ENCODE measurements at regions not wholly inside any gene's neighbourhood (a gene's known extent, or its start where the extent isn't known, plus 50 kb on each side); places are given as distances from the start of the nearest gene placed in this dataset.
A peak's percentile ranks its signal among the peaks of the same experiment; 100 is the strongest.

DNA sequence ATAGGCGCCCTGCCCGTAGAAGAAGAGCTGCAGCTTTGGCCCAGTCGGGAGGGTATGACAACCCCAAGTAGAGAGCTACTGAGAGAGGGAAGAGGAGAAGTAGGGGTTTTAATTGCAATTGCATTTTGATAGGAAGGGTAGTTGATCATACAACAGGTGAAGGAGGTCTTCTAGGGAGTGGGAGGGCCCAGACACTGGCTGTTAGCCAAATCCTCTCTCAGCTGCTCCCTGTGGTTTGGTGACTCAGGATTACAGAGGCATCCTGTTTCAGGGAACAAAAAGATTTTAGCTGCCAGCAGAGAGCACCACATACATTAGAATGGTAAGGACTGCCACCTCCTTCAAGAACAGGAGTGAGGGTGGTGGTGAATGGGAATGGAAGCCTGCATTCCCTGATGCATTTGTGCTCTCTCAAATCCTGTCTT lies 408.9 kb upstream of the THBS1 start:
- Mint-ChIP-seq H3K4me3 (no peak overlapping the region), H3K27ac (no peak overlapping the region)
- peak; percentile 20 for DNase-seq

DNA sequence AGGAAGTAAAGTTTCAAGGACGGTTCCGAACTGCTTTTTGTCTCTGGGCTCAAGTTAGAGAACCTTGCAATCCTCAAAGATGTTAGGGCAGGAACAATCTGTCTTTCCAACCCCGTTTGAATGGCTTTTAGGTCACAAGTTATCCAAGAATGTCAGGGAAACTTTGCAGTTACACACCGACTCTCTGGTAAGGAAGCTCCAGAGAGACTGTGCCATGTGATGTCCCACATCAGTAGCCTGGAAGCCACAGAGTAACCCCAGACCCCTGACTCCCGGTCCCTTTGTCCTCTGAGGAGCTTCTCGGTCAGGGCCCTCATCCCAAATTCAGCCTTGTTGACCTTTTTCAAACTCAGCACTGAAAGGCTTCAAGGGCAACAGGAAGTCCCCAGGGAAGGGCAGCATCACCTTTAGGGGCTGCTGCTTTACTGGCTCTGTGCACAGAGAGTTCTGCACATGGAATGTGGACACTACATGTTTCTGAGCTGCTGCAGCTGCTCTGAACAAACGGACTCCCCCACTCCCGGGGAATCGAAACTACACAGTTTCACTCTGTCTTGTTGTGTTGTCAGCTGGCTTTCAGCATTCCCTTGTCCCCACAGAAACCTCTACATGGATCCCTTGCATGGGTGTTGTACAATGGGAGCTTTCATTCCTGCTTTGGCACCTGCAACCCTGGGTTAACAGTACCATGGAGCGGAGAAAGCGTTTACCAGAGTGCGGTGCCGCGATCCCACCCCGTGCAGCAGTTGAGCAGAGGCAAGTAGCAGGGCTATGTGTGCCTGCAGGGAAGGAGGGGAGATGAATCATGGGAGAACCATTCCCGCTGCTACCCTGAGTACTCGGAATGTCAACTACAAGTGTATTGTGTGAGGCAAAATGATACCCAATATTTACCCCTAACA lies 408.2 kb upstream of the THBS1 start:
- no peaks in the 10 kb centered on the region for H3K9me3 Mint-ChIP-seq
- peaks cover 7% of the 10 kb centered on the region for H3K27me3 Mint-ChIP-seq (ENCODE audit: low read depth, poor library complexity)
- no peak for DNase-seq
- H3K4me3 Mint-ChIP-seq = no peak overlapping the region
- H3K27ac Mint-ChIP-seq = no peak overlapping the region
- no peaks in the 10 kb centered on the region for H3K36me3 Mint-ChIP-seq (ENCODE audit: low read depth)
- peaks cover 16% of the 10 kb centered on the region for H3K4me1 Mint-ChIP-seq
- TF ChIP-seq, protein P1, sequence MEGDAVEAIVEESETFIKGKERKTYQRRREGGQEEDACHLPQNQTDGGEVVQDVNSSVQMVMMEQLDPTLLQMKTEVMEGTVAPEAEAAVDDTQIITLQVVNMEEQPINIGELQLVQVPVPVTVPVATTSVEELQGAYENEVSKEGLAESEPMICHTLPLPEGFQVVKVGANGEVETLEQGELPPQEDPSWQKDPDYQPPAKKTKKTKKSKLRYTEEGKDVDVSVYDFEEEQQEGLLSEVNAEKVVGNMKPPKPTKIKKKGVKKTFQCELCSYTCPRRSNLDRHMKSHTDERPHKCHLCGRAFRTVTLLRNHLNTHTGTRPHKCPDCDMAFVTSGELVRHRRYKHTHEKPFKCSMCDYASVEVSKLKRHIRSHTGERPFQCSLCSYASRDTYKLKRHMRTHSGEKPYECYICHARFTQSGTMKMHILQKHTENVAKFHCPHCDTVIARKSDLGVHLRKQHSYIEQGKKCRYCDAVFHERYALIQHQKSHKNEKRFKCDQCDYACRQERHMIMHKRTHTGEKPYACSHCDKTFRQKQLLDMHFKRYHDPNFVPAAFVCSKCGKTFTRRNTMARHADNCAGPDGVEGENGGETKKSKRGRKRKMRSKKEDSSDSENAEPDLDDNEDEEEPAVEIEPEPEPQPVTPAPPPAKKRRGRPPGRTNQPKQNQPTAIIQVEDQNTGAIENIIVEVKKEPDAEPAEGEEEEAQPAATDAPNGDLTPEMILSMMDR (IDR thresholded peaks at IDR 0.05) = no peak

More for the DNA sequence above, 408.9 kb upstream of the THBS1 start:
- Mint-ChIP-seq H3K36me3 (ENCODE audit: low read depth) (no peaks in the 10 kb centered on the region), H3K4me1 (peaks cover 16% of the 10 kb centered on the region), H3K27me3 (ENCODE audit: low read depth, poor library complexity) (peaks cover 7% of the 10 kb centered on the region), H3K9me3 (no peaks in the 10 kb centered on the region)
- TF ChIP-seq, protein P1 (IDR thresholded peaks at IDR 0.05) = peak; percentile 16

DNA sequence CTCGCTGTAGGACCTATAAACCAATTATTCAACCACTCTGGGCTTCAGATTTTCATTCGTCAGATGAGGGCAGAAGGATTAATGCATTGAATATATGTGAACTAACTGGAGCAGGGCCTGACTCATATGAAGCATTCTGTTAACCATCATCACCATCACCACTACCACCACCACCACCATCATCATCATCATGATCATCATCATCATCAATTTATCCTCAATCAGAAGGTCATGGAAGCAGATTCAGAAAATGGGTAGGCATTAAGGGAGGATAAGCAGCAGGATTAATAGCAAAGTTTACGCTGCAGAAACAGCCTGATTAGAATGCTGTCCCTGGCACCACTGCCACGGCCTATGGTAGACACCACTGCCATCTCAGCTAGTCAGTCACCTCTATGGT lies 407.5 kb upstream of the THBS1 start:
- Mint-ChIP-seq H3K36me3 (ENCODE audit: low read depth) (no peaks in the 10 kb centered on the region), H3K27me3 (ENCODE audit: low read depth, poor library complexity) (peaks cover 7% of the 10 kb centered on the region), H3K4me1 (peaks cover 16% of the 10 kb centered on the region), H3K27ac (no peak overlapping the region), H3K4me3 (no peak overlapping the region), H3K9me3 (no peaks in the 10 kb centered on the region)
- no peak for DNase-seq
- TF ChIP-seq, protein P1 (IDR thresholded peaks at IDR 0.05) = no peak

DNA sequence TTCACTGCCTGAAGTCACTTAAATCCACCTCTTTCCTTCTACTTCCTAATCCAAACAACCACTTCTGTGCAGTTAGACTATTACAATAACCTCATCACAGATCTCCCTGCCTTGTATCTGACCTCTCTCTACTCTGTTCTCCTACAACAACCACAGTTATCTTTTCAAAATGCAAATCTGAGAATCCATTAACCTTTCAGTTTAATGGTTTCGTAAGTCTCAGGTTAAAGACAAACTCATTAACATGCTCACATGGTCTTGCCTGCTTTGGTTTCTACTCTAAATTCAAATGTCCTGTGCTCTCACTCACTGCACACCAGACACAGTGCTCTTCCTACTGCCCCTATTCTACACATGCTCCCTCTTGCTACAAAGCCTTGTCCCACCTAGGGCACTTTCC lies 406.5 kb upstream of the THBS1 start:
- no peak overlapping the region for H3K27ac Mint-ChIP-seq
- TF ChIP-seq, protein P1 (IDR thresholded peaks at IDR 0.05) = no peak
- peaks cover 4% of the 10 kb centered on the region for H3K27me3 Mint-ChIP-seq (ENCODE audit: low read depth, poor library complexity)
- peaks cover 16% of the 10 kb centered on the region for H3K4me1 Mint-ChIP-seq
- H3K9me3 Mint-ChIP-seq = no peaks in the 10 kb centered on the region
- H3K4me3 Mint-ChIP-seq = no peak overlapping the region
- DNase-seq = no peak
- H3K36me3 Mint-ChIP-seq (ENCODE audit: low read depth) = no peaks in the 10 kb centered on the region

DNA sequence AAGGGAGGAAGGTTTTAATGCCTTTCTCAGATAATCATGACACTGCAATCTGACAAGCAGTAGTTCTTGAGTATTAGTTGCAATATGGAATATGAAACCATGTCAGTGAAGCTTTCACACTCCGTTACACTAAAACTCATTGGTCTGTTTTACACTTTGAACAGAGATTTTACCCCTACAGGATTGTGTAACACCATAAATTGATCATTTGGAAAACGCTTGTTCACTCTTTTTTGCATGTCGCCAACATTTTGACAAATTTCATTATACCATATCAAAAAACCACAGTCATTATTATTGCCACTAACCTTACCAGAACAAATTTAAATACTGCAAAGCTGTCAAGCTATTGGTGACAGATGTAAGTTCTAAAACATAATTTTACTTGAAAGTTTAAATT lies 404.8 kb upstream of the THBS1 start:
- TF ChIP-seq, protein P1 (IDR thresholded peaks at IDR 0.05) = no peak

DNA sequence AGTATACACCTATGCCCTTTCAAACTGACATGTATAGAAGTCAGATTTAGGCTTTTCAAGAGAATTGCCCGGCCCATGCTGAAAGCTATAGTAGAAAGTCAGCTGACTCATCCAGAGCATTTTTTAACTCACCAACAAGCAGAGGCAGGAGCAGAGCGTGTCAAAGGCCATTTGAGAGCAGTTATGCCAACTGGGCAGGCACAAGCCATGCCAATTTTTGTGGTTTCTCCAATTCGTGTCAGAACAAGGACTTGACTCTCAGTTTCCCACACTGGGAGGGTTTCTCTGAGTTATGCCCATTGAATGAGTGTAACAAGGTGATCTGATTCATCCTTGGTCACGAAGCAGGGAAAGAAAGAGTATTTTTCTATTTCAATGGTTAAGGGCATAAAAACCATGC lies 403.3 kb upstream of the THBS1 start:
- Mint-ChIP-seq H3K4me1 (peaks cover 16% of the 10 kb centered on the region), H3K4me3 (no peak overlapping the region), H3K27me3 (ENCODE audit: low read depth, poor library complexity) (peaks cover 4% of the 10 kb centered on the region), H3K27ac (no peak overlapping the region), H3K9me3 (no peaks in the 10 kb centered on the region), H3K36me3 (ENCODE audit: low read depth) (no peaks in the 10 kb centered on the region)
- TF ChIP-seq, protein P1 (IDR thresholded peaks at IDR 0.05) = no peak
- no peak for DNase-seq

More for the DNA sequence above, 404.8 kb upstream of the THBS1 start:
- Mint-ChIP-seq H3K4me3 (no peak overlapping the region), H3K27ac (no peak overlapping the region), H3K36me3 (ENCODE audit: low read depth) (no peaks in the 10 kb centered on the region), H3K9me3 (no peaks in the 10 kb centered on the region), H3K27me3 (ENCODE audit: low read depth, poor library complexity) (peaks cover 4% of the 10 kb centered on the region), H3K4me1 (peaks cover 18% of the 10 kb centered on the region)
- no peak for DNase-seq

All from nephron progenitor cell (in vitro differentiated cells).